Tibial nerve (tissue), 4 donors: ENCODE measurements at regions not wholly inside any gene's neighbourhood (a gene's known extent, or its start where the extent isn't known, plus 50 kb on each side); places are given as distances from the start of the nearest gene placed in this dataset.

ENCODE experiments used
- DNase-seq, 2 donors: peaks; one replicate each; pipeline ENCODE4 v3.0.0-alpha.2; 2019; ENCODE audit warnings: low spot score in 2 of 2
- H3K27ac ChIP-seq, 4 donors: fragments of 200-600 bp; sonication (generic) in 3 of 4; one replicate each; pipeline ENCODE4 v1.5.1; 2017 to 2019; ENCODE audit warnings: mild to moderate bottlenecking in 1 of 4
- H3K27me3 ChIP-seq, 2 donors: fragments of 200-600 bp; sonication (generic) in 1 of 2; one replicate each; pipeline versions ENCODE4 v1.5.1 to v1.6.0; 2017 to 2019
- H3K36me3 ChIP-seq, 3 donors: fragments of 200-600 bp; sonication (generic); one replicate each; pipeline ENCODE4 v1.5.1; 2018 to 2019
- H3K4me1 ChIP-seq, 4 donors: fragments of 200-600 bp; sonication (generic) in 3 of 4; one replicate each; pipeline ENCODE4 v1.5.1; 2017 to 2019
- H3K4me3 ChIP-seq, 4 donors: fragments of 200-600 bp; sonication (generic) in 3 of 4; one replicate each; pipeline ENCODE4 v1.5.1; 2017 to 2019; ENCODE audit warnings: mild to moderate bottlenecking in 1 of 4, moderate library complexity in 1 of 4
- H3K9me3 ChIP-seq, 4 donors: fragments of 200-600 bp; sonication (generic) in 3 of 4; one replicate each; pipeline ENCODE4 v1.5.1; 2017 to 2019
- EP300 ChIP-seq, 2 donors: sonication (generic); formaldehyde crosslinking; IDR thresholded peaks; one replicate each; pipeline ENCODE4 v1.6.1; 2017; ENCODE audit warnings: antibody characterized with exemption in 2 of 2, mild to moderate bottlenecking in 1 of 2
- POLR2A ChIP-seq, 2 donors: fragments of 450-650 bp; IDR thresholded peaks; one replicate each; pipeline ENCODE4 v1.6.1; 2017; ENCODE audit warnings: antibody characterized with exemption in 2 of 2, mild to moderate bottlenecking in 2 of 2, moderate library complexity in 2 of 2
- WGBS, 2 donors: methylation state at CpG; one replicate each; pipeline ENCODE4 v1.1.5; 2018; 5-methylcytosine and 5-hydroxymethylcytosine counted together
- TF ChIP-seq, protein P1 (sequence below), 5 experiments: fragments of 200-600 bp in 3 of 5; fragments of 450-650 bp in 2 of 5; sonication (generic) in 3 of 5; IDR thresholded peaks; one replicate each; pipeline ENCODE4 v1.5.1; 2016 to 2019; ENCODE audit warnings: antibody characterized with exemption in 5 of 5, mild to moderate bottlenecking in 3 of 5, moderate library complexity in 2 of 5

DNA sequence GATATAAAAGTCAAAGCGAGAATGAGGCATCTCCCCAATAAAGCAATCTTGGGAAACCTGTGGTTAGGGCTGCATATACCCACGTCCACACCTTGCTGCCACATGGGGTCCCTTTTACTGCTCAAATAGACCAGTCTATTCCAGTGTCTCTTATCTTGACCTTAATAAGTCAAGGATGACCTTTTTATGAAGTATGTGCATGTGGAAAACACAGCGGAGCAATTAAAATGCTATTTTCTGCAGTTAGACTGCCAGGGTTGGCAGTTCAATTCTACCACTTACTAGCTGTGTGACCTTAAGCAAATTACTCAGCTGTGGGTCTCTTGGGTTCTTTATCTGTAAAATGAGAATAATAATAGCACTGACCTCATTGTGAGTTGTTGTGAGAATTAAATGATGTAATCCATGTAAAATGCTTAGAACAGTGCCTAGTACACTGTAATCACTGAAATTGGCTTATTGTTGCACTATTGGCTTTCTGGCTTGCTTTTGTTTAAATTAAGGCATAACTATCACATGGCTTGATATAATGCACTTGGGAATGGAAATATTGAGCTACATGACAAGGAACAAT is 67.8 kb upstream of the HSPB3 start:
- no peak for DNase-seq
- Histone ChIP-seq H3K36me3 (no peaks in the 10 kb centered on the region), H3K27ac (no peak overlapping the region), H3K4me3 (no peak overlapping the region), H3K9me3 (no peaks in the 10 kb centered on the region), H3K27me3 (no peaks in the 10 kb centered on the region), H3K4me1 (peaks cover 0 to 40% (median 2%) of the 10 kb centered on the region in 4 donors)
- TF ChIP-seq EP300 (IDR thresholded peaks at IDR 0.05): no peak
- no peak for TF ChIP-seq POLR2A (IDR thresholded peaks at IDR 0.05)
- TF ChIP-seq, protein P1, sequence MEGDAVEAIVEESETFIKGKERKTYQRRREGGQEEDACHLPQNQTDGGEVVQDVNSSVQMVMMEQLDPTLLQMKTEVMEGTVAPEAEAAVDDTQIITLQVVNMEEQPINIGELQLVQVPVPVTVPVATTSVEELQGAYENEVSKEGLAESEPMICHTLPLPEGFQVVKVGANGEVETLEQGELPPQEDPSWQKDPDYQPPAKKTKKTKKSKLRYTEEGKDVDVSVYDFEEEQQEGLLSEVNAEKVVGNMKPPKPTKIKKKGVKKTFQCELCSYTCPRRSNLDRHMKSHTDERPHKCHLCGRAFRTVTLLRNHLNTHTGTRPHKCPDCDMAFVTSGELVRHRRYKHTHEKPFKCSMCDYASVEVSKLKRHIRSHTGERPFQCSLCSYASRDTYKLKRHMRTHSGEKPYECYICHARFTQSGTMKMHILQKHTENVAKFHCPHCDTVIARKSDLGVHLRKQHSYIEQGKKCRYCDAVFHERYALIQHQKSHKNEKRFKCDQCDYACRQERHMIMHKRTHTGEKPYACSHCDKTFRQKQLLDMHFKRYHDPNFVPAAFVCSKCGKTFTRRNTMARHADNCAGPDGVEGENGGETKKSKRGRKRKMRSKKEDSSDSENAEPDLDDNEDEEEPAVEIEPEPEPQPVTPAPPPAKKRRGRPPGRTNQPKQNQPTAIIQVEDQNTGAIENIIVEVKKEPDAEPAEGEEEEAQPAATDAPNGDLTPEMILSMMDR (IDR thresholded peaks at IDR 0.05): no peak
- 63 to 69% methylated on average over 3 of the region's 3 CpGs for WGBS, 2 donors

DNA sequence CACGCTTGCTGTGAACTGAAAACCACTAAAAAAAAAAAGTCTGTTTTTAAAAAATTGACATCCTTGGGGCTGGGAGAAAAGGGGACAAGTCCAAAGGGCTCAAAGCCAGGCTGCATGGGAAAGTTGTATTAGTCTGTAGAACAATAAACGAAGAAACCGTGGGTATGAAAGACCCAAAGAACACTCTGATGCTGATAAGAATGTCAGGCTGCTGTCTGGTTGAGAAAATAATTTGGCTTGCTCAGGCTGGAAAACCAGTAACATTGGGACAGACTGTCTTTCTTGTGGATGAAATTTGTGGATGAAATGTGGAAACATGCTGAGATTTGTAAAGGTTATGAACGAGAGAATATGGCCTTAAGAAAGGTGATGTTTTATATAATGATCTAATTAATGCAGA is 68.5 kb upstream of the HSPB3 start:
- H3K4me1 ChIP-seq: peaks cover 0 to 40% (median 2%) of the 10 kb centered on the region in 4 donors
- H3K27me3 ChIP-seq: no peaks in the 10 kb centered on the region
- H3K9me3 ChIP-seq: no peaks in the 10 kb centered on the region
- TF ChIP-seq, protein P1 (IDR thresholded peaks at IDR 0.05): no peak
- TF ChIP-seq EP300 (IDR thresholded peaks at IDR 0.05): no peak
- TF ChIP-seq POLR2A (IDR thresholded peaks at IDR 0.05): no peak
- DNase-seq: no peak
- H3K27ac ChIP-seq: no peak overlapping the region
- no peak overlapping the region for H3K4me3 ChIP-seq
- H3K36me3 ChIP-seq: no peaks in the 10 kb centered on the region
- 69 to 72% methylated on average over 4 of the region's 4 CpGs for WGBS, 2 donors

GRCh38 chr5:54385994-54386393 is 69.5 kb upstream of the HSPB3 start:
- TF ChIP-seq, protein P1 (IDR thresholded peaks at IDR 0.05): no peak
- no peak for TF ChIP-seq POLR2A (IDR thresholded peaks at IDR 0.05)
- H3K9me3 ChIP-seq: no peaks in the 10 kb centered on the region
- H3K27ac ChIP-seq: no peak overlapping the region
- H3K36me3 ChIP-seq: no peaks in the 10 kb centered on the region
- no peak overlapping the region for H3K4me3 ChIP-seq
- no peaks in the 10 kb centered on the region for H3K27me3 ChIP-seq
- peaks cover 0 to 40% (median 2%) of the 10 kb centered on the region in 4 donors for H3K4me1 ChIP-seq
- 66 to 80% methylated on average over 2 of the region's 2 CpGs for WGBS, 2 donors
- DNase-seq: no peak

DNA sequence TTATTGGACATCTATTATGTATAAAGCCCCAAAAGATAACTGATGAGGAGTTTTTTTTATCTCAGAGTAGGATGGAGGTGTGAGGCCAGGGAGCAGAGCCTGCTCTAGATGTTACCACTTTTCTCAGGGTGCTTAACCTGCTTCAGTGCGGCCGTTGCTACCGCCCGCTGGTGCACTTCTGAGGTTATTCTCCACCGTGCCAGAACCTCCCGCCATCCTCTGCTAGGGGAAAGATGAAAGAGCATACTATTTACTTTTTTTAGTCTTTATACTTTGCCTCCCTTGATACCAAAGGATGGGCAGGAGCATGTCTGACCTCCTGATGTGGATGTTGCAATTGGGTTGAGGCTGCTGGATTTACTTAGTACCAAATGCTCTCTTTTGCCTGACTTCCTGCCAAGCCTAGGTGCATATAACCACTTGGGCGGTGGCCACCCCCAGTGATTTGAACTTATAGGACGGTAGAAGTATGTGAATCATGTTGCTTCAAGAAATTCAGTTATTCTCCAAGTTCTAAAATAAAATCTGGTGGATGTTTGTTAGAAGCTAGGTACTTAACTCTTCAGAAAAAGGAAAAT is 71.1 kb upstream of the HSPB3 start:
- no peaks in the 10 kb centered on the region for H3K27me3 ChIP-seq

DNA sequence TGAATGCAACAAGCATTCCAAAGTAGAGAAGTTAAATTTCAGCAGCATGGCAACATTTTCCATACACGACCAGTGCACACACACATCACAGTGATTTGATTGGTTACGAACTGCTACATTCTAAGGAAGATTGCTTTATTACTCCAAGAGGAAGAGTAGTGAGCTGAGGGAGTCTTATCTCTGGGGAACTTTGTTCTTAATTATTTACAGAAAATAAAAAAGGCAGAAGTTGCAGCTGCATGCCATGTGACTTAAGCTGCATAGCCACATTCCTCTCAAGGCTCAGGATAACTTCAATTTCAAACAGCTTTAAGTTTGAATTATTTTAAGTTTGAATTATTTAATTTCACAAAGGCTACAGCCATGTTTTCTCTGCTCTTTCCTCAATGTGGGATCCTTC is 71.6 kb upstream of the HSPB3 start:
- no peaks in the 10 kb centered on the region for H3K9me3 ChIP-seq
- peaks cover 0 to 35% (median 2%) of the 10 kb centered on the region in 4 donors for H3K4me1 ChIP-seq
- TF ChIP-seq EP300 (IDR thresholded peaks at IDR 0.05): no peak
- TF ChIP-seq POLR2A (IDR thresholded peaks at IDR 0.05): no peak
- TF ChIP-seq, protein P1 (IDR thresholded peaks at IDR 0.05): no peak
- no peak for DNase-seq
- no peak overlapping the region for H3K27ac ChIP-seq
- H3K4me3 ChIP-seq: no peak overlapping the region
- no peaks in the 10 kb centered on the region for H3K36me3 ChIP-seq
- H3K27me3 ChIP-seq: no peaks in the 10 kb centered on the region
- 54 to 61% methylated on average over 2 of the region's 2 CpGs for WGBS, 2 donors

More for the DNA sequence above, 71.1 kb upstream of the HSPB3 start:
- H3K36me3 ChIP-seq: no peaks in the 10 kb centered on the region
- H3K4me1 ChIP-seq: peaks cover 0 to 35% (median 2%) of the 10 kb centered on the region in 4 donors
- no peak overlapping the region for H3K27ac ChIP-seq
- no peak for DNase-seq
- 74 to 84% methylated on average over 8 of the region's 8 CpGs for WGBS, 2 donors
- H3K9me3 ChIP-seq: no peaks in the 10 kb centered on the region
- TF ChIP-seq, protein P1 (IDR thresholded peaks at IDR 0.05): no peak
- TF ChIP-seq POLR2A (IDR thresholded peaks at IDR 0.05): no peak
- TF ChIP-seq EP300 (IDR thresholded peaks at IDR 0.05): no peak
- no peak overlapping the region for H3K4me3 ChIP-seq
